ENCODE measurements at regions not wholly inside any gene's neighbourhood (a gene's known extent, or its start where the extent isn't known, plus 50 kb on each side); places are given as distances from the start of the nearest gene placed in this dataset.
"Not testable (repeated sequence)": the region's sequence is repeated elsewhere in the genome, so short reads cannot be mapped to it uniquely, and the experiment has no call there.

- Histone ChIP-seq H3K27me3 (no peaks in the 10 kb centered on the region), H3K27ac (no peak overlapping the region), H3K9me3 (ENCODE audit: low read depth) (no peaks in the 10 kb centered on the region), H3K36me3 (no peaks in the 10 kb centered on the region), H3K4me1 (ENCODE audit: low read depth) (no peaks in the 10 kb centered on the region), H3K4me3 (no peak overlapping the region)
- no peak for DNase-seq (ENCODE audit: low read depth in 1 of 2, low spot score in 1 of 2)
- no peak for TF ChIP-seq CTCF (IDR thresholded peaks at IDR 0.05; ENCODE audit: low read depth, low read length)
Observed at GRCh38 chr13:42490676-42491075, 83.3 kb upstream of the TNFSF11 start.

GRCh38 chr13:42492372-42492920 is 81.5 kb upstream of the TNFSF11 start:
- Histone ChIP-seq H3K9me3 (ENCODE audit: low read depth) (no peaks in the 10 kb centered on the region), H3K27ac (no peak overlapping the region), H3K27me3 (no peaks in the 10 kb centered on the region), H3K36me3 (no peaks in the 10 kb centered on the region), H3K4me3 (no peak overlapping the region), H3K4me1 (ENCODE audit: low read depth) (no peaks in the 10 kb centered on the region)
- DNase-seq (ENCODE audit: low read depth in 1 of 2, low spot score in 1 of 2): no peak
- no peak for TF ChIP-seq CTCF (IDR thresholded peaks at IDR 0.05; ENCODE audit: low read depth, low read length)

DNA sequence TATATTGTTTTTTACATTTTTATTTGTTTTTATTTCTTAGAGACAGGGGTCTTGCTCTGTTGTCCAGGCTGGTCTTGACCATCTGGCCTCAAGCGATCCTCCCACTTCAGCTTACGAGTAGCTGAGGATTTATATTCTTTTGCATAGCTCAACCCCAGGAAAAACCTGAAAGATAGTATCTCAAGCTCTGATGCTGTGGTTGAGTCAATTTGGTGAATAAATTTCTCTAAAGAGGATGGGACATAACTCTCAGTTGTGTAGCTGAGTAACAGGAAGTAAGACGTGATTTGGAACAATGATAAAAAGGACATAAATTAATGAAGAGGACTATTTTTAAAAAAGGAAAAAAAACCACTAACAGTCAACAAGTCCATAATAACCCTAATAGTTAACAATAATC is 79.8 kb upstream of the TNFSF11 start:
- no peak for DNase-seq (ENCODE audit: low read depth in 1 of 2, low spot score in 1 of 2)
- Histone ChIP-seq H3K36me3 (no peaks in the 10 kb centered on the region), H3K4me1 (ENCODE audit: low read depth) (no peaks in the 10 kb centered on the region), H3K9me3 (ENCODE audit: low read depth) (no peaks in the 10 kb centered on the region), H3K27me3 (no peaks in the 10 kb centered on the region), H3K4me3 (no peak overlapping the region), H3K27ac (no peak overlapping the region)
- TF ChIP-seq CTCF (IDR thresholded peaks at IDR 0.05; ENCODE audit: low read depth, low read length): no peak

DNA sequence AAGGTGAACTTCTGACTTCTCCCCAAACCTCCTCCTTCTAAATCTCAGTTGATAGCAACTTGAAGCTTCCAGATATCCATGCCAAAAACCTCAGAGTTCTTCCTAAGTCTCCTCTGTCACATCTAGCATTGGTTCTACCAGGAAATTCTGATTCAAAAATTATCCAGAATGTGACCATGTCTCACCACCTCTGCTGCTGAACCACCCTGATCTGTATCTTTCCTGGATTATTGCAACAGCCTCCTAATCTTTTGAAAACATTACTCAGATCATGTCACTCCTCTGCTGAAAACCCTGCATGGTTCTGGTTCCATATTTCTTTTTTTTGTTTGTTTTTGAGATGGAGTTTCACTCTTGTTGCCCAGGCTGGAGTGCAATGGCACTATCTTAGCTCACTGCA is 78.7 kb upstream of the TNFSF11 start:
- no peaks in the 10 kb centered on the region for H3K36me3 ChIP-seq
- no peaks in the 10 kb centered on the region for H3K9me3 ChIP-seq (ENCODE audit: low read depth)
- TF ChIP-seq CTCF (IDR thresholded peaks at IDR 0.05; ENCODE audit: low read depth, low read length): no peak
- H3K4me3 ChIP-seq: no peak overlapping the region
- H3K4me1 ChIP-seq (ENCODE audit: low read depth): no peaks in the 10 kb centered on the region
- H3K27me3 ChIP-seq: no peaks in the 10 kb centered on the region
- no peak overlapping the region for H3K27ac ChIP-seq
- no peak for DNase-seq (ENCODE audit: low read depth in 1 of 2, low spot score in 1 of 2)

- Histone ChIP-seq H3K4me1 (ENCODE audit: low read depth) (no peaks in the 10 kb centered on the region), H3K4me3 (no peak overlapping the region), H3K9me3 (ENCODE audit: low read depth) (no peaks in the 10 kb centered on the region), H3K36me3 (no peaks in the 10 kb centered on the region), H3K27ac (no peak overlapping the region), H3K27me3 (no peaks in the 10 kb centered on the region)
- no peak for TF ChIP-seq CTCF (IDR thresholded peaks at IDR 0.05; ENCODE audit: low read depth, low read length)
- no peak for DNase-seq (ENCODE audit: low read depth in 1 of 2, low spot score in 1 of 2)
Observed at GRCh38 chr13:42495751-42496150, 78.2 kb upstream of the TNFSF11 start.

- H3K27me3 ChIP-seq; H3K9me3 ChIP-seq (ENCODE audit: low read depth); H3K4me1 ChIP-seq (ENCODE audit: low read depth); H3K36me3 ChIP-seq; H3K27ac ChIP-seq; DNase-seq (ENCODE audit: low read depth in 1 of 2, low spot score in 1 of 2); H3K4me3 ChIP-seq: not testable (repeated sequence)
Observed at GRCh38 chr13:42496926-42497554, 76.9 kb upstream of the TNFSF11 start.
